AG04449 (cell line): ENCODE measurements at regions not wholly inside any gene's neighbourhood (a gene's known extent, or its start where the extent isn't known, plus 50 kb on each side); places are given as distances from the start of the nearest gene placed in this dataset.

Source experiments
- CTCF ChIA-PET: fragments of 350-600 bp; formaldehyde crosslinking; extraction: SDS; loops from one replicate; lab custom pipeline; 2021; ENCODE audit warnings: antibody characterized with exemption; lab: Yijun Ruan, JAX
- POLR2A ChIA-PET: fragments of 400-600, 350-600 bp; formaldehyde crosslinking; extraction: SDS; loops from one replicate; lab custom pipeline; 2020; ENCODE audit warnings: antibody characterized with exemption, inconsistent platforms; lab: Yijun Ruan, JAX
- DNase-seq: peaks from one replicate; pipeline ENCODE4 v3.0.0-alpha.2; 2010; ENCODE audit warnings: low read depth, low spot score
- H3K4me3 ChIP-seq: 2 replicates; pipeline ENCODE4 v1.5.1; 2011; ENCODE audit warnings: low read depth, mild to moderate bottlenecking, control low read depth, low read length
- TF ChIP-seq, protein P1 (sequence below): IDR thresholded peaks from one replicate; pipeline ENCODE4 v1.5.1; 2011; ENCODE audit warnings: mild to moderate bottlenecking, moderate library complexity, low read length, control low read depth, inconsistent platforms; ENCODE audit not compliant: insufficient read depth; ENCODE audit errors: missing control alignments

DNA sequence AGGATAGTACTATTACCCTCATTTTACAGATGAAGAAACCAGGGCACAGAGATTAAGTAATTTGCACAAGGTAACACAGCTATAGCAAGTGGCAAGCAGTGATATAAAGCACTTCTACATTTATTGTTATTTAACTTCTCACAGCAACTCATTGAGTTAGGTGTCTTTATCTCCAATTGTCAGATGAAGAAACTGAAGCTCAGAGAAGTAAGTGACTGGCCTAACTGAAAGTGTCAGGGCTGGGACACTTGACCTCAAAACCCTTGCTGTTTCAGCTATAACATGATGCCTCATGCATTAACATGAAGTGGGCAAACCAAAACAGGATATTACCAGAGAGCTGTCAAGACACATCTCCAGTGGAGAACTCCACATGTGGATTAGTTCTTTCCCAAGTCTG is 65.8 kb upstream of the LEKR1 start:
- CTCF ChIA-PET: interaction anchor here (0.7 to 1.2 kb wide), 2 partner anchors 322 to 611 kb away, joined by 3 read pairs; no protein-coding TSS in a partner anchor
- no peak for DNase-seq
- TF ChIP-seq, protein P1, sequence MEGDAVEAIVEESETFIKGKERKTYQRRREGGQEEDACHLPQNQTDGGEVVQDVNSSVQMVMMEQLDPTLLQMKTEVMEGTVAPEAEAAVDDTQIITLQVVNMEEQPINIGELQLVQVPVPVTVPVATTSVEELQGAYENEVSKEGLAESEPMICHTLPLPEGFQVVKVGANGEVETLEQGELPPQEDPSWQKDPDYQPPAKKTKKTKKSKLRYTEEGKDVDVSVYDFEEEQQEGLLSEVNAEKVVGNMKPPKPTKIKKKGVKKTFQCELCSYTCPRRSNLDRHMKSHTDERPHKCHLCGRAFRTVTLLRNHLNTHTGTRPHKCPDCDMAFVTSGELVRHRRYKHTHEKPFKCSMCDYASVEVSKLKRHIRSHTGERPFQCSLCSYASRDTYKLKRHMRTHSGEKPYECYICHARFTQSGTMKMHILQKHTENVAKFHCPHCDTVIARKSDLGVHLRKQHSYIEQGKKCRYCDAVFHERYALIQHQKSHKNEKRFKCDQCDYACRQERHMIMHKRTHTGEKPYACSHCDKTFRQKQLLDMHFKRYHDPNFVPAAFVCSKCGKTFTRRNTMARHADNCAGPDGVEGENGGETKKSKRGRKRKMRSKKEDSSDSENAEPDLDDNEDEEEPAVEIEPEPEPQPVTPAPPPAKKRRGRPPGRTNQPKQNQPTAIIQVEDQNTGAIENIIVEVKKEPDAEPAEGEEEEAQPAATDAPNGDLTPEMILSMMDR: no peak
- no peak overlapping the region for H3K4me3 ChIP-seq
- POLR2A ChIA-PET: no interaction called here

DNA sequence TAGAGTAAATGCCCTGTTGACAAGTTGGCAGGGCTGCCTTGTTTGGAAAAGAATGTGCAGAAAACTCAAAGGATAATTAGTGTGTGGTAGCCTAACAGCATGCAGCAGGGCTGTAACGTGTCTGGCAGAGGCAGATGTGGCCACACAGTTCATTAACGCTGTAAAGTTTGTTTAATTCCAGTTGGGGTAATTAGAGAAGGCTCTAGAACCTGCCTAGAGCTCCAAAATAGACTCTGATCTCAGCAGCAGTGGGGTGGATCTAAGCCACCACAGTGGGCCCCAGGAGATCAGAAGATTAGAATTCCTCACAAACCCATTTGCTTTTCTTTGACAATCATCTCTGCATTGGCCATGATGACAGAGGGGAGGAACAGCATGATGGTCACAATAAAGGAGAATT is 65.1 kb upstream of the LEKR1 start:
- TF ChIP-seq, protein P1: no peak
- no peak overlapping the region for H3K4me3 ChIP-seq
- no peak for DNase-seq
- POLR2A ChIA-PET: interaction anchor here (0.8 kb wide), 1 partner anchor 9 kb away, joined by 3 read pairs; no protein-coding TSS in a partner anchor
- CTCF ChIA-PET: interaction anchor here (0.7 to 3.0 kb wide), 4 partner anchors 9 to 612 kb away, joined by 3 to 11 read pairs (median 4); no protein-coding TSS in a partner anchor

DNA sequence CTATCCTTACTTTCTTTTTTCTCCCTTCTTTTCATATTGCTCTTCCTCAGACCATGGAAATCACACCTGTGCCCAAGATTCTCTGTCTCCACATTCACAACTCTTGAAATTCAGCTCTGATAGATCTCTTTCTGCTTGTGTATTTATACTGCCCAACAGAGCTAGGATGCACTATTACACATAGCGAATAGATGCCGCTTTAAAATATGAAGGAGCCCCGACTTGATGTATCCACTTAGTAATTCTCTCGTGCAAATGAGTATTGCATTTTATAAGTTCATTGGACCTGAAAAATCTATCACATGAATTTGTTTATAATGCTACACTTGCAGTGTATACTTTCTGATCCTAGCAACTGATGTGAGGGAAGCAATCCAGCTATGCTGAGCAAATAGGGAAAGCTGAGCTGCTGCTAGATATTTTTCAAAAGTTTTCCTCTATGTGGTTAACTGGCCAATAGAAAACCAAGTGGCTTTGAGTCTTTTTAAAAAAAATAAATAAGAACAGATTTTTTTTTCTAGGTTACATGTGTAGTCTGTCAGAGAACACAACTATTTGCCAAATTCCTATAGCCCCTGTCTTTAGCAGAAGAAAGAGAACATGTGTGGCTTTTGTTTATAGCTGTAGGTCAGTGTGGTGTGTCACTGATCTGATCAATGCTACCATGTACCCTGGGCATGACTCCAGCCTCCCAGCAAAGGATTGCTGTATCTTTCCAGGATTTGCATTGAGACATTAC is 64.3 kb upstream of the LEKR1 start:
- CTCF ChIA-PET: interaction anchor here (0.8 to 3.0 kb wide), 10 partner anchors 9 to 376 kb away, joined by 3 to 11 read pairs (median 4); no protein-coding TSS in a partner anchor

DNA sequence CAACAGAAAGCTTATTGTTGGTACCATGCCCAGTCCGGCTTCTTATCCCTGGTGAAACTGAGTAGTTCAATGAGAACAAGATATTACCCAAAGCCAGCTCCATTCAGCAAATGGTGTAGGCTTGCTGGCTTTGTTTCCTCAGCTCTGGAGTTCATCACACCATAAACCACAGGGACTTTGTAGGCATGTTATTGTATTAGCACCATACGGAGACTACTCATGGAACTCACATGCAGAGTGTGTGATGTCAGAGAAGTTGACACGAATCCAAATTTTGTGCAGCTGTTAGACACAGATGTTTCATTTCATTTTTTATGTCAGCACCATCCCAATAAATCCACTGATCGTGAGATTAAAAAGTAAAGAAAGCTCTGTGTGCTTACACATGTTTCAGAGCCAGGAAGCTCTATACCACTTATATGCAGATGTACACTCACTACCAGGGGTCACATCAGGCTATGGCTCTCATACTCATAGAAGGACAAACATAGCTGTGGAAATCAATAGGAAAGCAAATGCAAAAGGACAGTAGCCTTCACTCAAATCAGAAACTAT is 63.4 kb upstream of the LEKR1 start:
- H3K4me3 ChIP-seq: no peak overlapping the region
- peak; percentile 41 for DNase-seq
- ChIA-PET POLR2A (interaction anchor here (0.5 to 1.8 kb wide), 5 partner anchors 11 to 88 kb away, joined by 3 to 10 read pairs (median 3); partner anchors contain the start of gene TIPARP), CTCF (interaction anchor here (0.8 to 3.0 kb wide), 9 partner anchors 9 to 375 kb away, joined by 3 to 11 read pairs (median 4); no protein-coding TSS in a partner anchor)
- TF ChIP-seq, protein P1: no peak

More for the DNA sequence above, 64.3 kb upstream of the LEKR1 start:
- TF ChIP-seq, protein P1: no peak
- POLR2A ChIA-PET: interaction anchor here (0.5 to 1.8 kb wide), 6 partner anchors 8 to 87 kb away, joined by 3 to 10 read pairs (median 3); partner anchors contain the start of gene TIPARP
- no peak overlapping the region for H3K4me3 ChIP-seq
- no peak for DNase-seq

DNA sequence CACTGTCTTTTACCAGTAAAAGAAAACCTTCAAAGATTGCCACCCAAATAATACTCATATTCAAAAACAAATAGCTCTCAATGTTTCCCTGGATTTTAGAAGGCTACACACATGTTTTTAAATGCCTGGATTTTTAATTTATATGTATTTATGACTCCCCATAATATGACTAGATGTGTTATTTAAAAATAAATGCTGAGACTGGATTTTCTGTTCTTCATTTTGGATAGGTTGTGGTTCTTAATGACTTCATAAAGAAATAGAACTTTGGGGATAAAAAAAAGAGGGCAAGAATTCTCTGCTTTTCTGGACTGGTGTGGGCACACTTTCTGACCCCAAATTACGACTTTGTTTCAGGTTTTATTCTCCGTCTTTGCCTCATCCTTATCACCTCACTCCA is 62.8 kb upstream of the LEKR1 start:
- no peak overlapping the region for H3K4me3 ChIP-seq
- ChIA-PET POLR2A (interaction anchor here (0.7 to 1.9 kb wide), 3 partner anchors 12 to 86 kb away, joined by 3 to 10 read pairs (median 4); no protein-coding TSS in a partner anchor), CTCF (interaction anchor here (1.2 to 3.0 kb wide), 4 partner anchors 12 to 319 kb away, joined by 3 to 11 read pairs (median 4); no protein-coding TSS in a partner anchor)
- no peak for DNase-seq
- TF ChIP-seq, protein P1: no peak
